ENCODE measurements at regions not wholly inside any gene's neighbourhood (a gene's known extent, or its start where the extent isn't known, plus 50 kb on each side); places are given as distances from the start of the nearest gene placed in this dataset.
"Not testable (repeated sequence)": the region's sequence is repeated elsewhere in the genome, so short reads cannot be mapped to it uniquely, and the experiment has no call there.

- no peak for DNase-seq (ENCODE audit: extremely low read depth, low read depth)
Observed at GRCh38 chr4:126916626-126917140, 716.1 kb upstream of the INTU start.

GRCh38 chr4:126922328-126922938, 710.3 kb upstream of the INTU start:
- not testable (repeated sequence) for DNase-seq (ENCODE audit: extremely low read depth, low read depth)

- no peak for DNase-seq (ENCODE audit: extremely low read depth, low read depth)
Observed at GRCh38 chr4:126924237-126924636, 708.5 kb upstream of the INTU start.

GRCh38 chr4:126930059-126930458, 702.7 kb upstream of the INTU start:
- not testable (repeated sequence) for DNase-seq (ENCODE audit: extremely low read depth, low read depth)

GRCh38 chr4:126935801-126936200, 697.0 kb upstream of the INTU start:
- no peak for DNase-seq (ENCODE audit: extremely low read depth, low read depth)

GRCh38 chr4:126937342-126937741, 695.4 kb upstream of the INTU start:
- no peak for DNase-seq (ENCODE audit: extremely low read depth, low read depth)

- no peak for DNase-seq (ENCODE audit: extremely low read depth, low read depth)
Observed at GRCh38 chr4:126937846-126938422, 694.8 kb upstream of the INTU start.

GRCh38 chr4:126939401-126939800, 693.4 kb upstream of the INTU start:
- no peak for DNase-seq (ENCODE audit: extremely low read depth, low read depth)

- DNase-seq (ENCODE audit: extremely low read depth, low read depth) = no peak
Observed at GRCh38 chr4:126947536-126947935, 685.2 kb upstream of the INTU start.

GRCh38 chr4:126954537-126955291, 678.0 kb upstream of the INTU start:
- no peak for DNase-seq (ENCODE audit: extremely low read depth, low read depth)

GRCh38 chr4:126955292-126956183, 677.2 kb upstream of the INTU start:
- no peak for DNase-seq (ENCODE audit: extremely low read depth, low read depth)

- DNase-seq (ENCODE audit: extremely low read depth, low read depth) = no peak
Observed at GRCh38 chr4:126956184-126956897, 676.4 kb upstream of the INTU start.

GRCh38 chr4:126957556-126957955, 675.2 kb upstream of the INTU start:
- no peak for DNase-seq (ENCODE audit: extremely low read depth, low read depth)

- DNase-seq (ENCODE audit: extremely low read depth, low read depth) = no peak
Observed at GRCh38 chr4:126957987-126958386, 674.8 kb upstream of the INTU start.

- no peak for DNase-seq (ENCODE audit: extremely low read depth, low read depth)
Observed at GRCh38 chr4:126958482-126958881, 674.3 kb upstream of the INTU start.

GRCh38 chr4:126959056-126959745, 673.6 kb upstream of the INTU start:
- DNase-seq (ENCODE audit: extremely low read depth, low read depth) = no peak

GRCh38 chr4:126960760-126961159, 672.0 kb upstream of the INTU start:
- DNase-seq (ENCODE audit: extremely low read depth, low read depth) = no peak

GRCh38 chr4:126961661-126962060, 671.1 kb upstream of the INTU start:
- DNase-seq (ENCODE audit: extremely low read depth, low read depth) = no peak

GRCh38 chr4:126965877-126966276, 666.9 kb upstream of the INTU start:
- no peak for DNase-seq (ENCODE audit: extremely low read depth, low read depth)

Measured in NCI-H460 (cell line).